ENCODE measurements at regions not wholly inside any gene's neighbourhood (a gene's known extent, or its start where the extent isn't known, plus 50 kb on each side); places are given as distances from the start of the nearest gene placed in this dataset.

- TF ChIP-seq, protein P1, sequence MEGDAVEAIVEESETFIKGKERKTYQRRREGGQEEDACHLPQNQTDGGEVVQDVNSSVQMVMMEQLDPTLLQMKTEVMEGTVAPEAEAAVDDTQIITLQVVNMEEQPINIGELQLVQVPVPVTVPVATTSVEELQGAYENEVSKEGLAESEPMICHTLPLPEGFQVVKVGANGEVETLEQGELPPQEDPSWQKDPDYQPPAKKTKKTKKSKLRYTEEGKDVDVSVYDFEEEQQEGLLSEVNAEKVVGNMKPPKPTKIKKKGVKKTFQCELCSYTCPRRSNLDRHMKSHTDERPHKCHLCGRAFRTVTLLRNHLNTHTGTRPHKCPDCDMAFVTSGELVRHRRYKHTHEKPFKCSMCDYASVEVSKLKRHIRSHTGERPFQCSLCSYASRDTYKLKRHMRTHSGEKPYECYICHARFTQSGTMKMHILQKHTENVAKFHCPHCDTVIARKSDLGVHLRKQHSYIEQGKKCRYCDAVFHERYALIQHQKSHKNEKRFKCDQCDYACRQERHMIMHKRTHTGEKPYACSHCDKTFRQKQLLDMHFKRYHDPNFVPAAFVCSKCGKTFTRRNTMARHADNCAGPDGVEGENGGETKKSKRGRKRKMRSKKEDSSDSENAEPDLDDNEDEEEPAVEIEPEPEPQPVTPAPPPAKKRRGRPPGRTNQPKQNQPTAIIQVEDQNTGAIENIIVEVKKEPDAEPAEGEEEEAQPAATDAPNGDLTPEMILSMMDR (IDR thresholded peaks at IDR 0.05): no peak
- TF ChIP-seq POLR2A (IDR thresholded peaks at IDR 0.05): no peak
Observed at GRCh38 chr6:74939721-74940620, 265.9 kb downstream of the COL12A1 start.

Data from uterus (tissue), 2 donors.